ENCODE measurements at regions not wholly inside any gene's neighbourhood (a gene's known extent, or its start where the extent isn't known, plus 50 kb on each side); places are given as distances from the start of the nearest gene placed in this dataset.

- Histone ChIP-seq H3K36me3 (ENCODE audit: low read depth) (no peaks in the 10 kb centered on the region), H3K4me1 (ENCODE audit: low read depth) (no peaks in the 10 kb centered on the region), H3K9me3 (no peaks in the 10 kb centered on the region), H3K4me3 (no peak overlapping the region)
- intact Hi-C loops (cut with DNase I, micrococcal nuclease), result no loop called here
- no peak for TF ChIP-seq CTCF (IDR thresholded peaks at IDR 0.05)
- no peak for ATAC-seq
- no peak for DNase-seq
These were observed 79.2 kb upstream of the SPIN1 start for GRCh38 chr9:88308831-88309560.

GRCh38 chr9:88307136-88307535 is 81.1 kb upstream of the SPIN1 start:
- Histone ChIP-seq H3K9me3 (no peaks in the 10 kb centered on the region), H3K4me1 (ENCODE audit: low read depth) (no peaks in the 10 kb centered on the region), H3K36me3 (ENCODE audit: low read depth) (no peaks in the 10 kb centered on the region), H3K4me3 (no peak overlapping the region)
- ATAC-seq, result no peak
- no peak for TF ChIP-seq CTCF (IDR thresholded peaks at IDR 0.05)
- DNase-seq, result no peak
- intact Hi-C loops (cut with DNase I, micrococcal nuclease), result no loop called here

GRCh38 chr9:88303721-88304451 is 84.4 kb upstream of the SPIN1 start:
- no peaks in the 10 kb centered on the region for H3K4me1 ChIP-seq (ENCODE audit: low read depth)
- no peak for DNase-seq

GRCh38 chr9:88302579-88303324 is 85.5 kb upstream of the SPIN1 start:
- no peak for TF ChIP-seq CTCF (IDR thresholded peaks at IDR 0.05)
- intact Hi-C loops (cut with DNase I, micrococcal nuclease), result no loop called here
- DNase-seq (no peak), ATAC-seq (no peak)
- Histone ChIP-seq H3K4me1 (ENCODE audit: low read depth) (no peaks in the 10 kb centered on the region), H3K4me3 (no peak overlapping the region), H3K36me3 (ENCODE audit: low read depth) (no peaks in the 10 kb centered on the region), H3K9me3 (no peaks in the 10 kb centered on the region)

More at GRCh38 chr9:88303721-88304451, 84.4 kb upstream of the SPIN1 start:
- no peak for ATAC-seq
- Histone ChIP-seq H3K36me3 (ENCODE audit: low read depth) (no peaks in the 10 kb centered on the region), H3K4me3 (no peak overlapping the region), H3K9me3 (no peaks in the 10 kb centered on the region)
- TF ChIP-seq CTCF (IDR thresholded peaks at IDR 0.05), result no peak
- intact Hi-C loops (cut with DNase I, micrococcal nuclease), result no loop called here

- H3K4me1 ChIP-seq (ENCODE audit: low read depth), result no peaks in the 10 kb centered on the region
- no peaks in the 10 kb centered on the region for H3K9me3 ChIP-seq
- intact Hi-C loops (cut with DNase I, micrococcal nuclease), result no loop called here
- H3K4me3 ChIP-seq, result no peak overlapping the region
- TF ChIP-seq CTCF (IDR thresholded peaks at IDR 0.05), result no peak
- no peaks in the 10 kb centered on the region for H3K36me3 ChIP-seq (ENCODE audit: low read depth)
- ATAC-seq (no peak), DNase-seq (no peak)
These were observed 87.7 kb upstream of the SPIN1 start for GRCh38 chr9:88300556-88300955.
